Left ventricle myocardium inferior (tissue), 1 donor: ENCODE measurements at regions not wholly inside any gene's neighbourhood (a gene's known extent, or its start where the extent isn't known, plus 50 kb on each side); places are given as distances from the start of the nearest gene placed in this dataset.

Experiments
- DNase-seq: peaks from one replicate; pipeline ENCODE4 v3.0.0-alpha.2; 2020
- H3K27ac ChIP-seq: fragments of 200-600 bp; replicated peaks from 2 replicates; pipeline ENCODE4 v1.8.0; 2021
- H3K27me3 ChIP-seq: fragments of 200-600 bp; 2 replicates; pipeline ENCODE4 v1.8.0; 2021; ENCODE audit warnings: low read depth
- H3K36me3 ChIP-seq: fragments of 200-600 bp; 2 replicates; pipeline ENCODE4 v1.8.0; 2021
- H3K4me1 ChIP-seq: fragments of 200-600 bp; 2 replicates; pipeline ENCODE4 v1.8.0; 2021
- H3K4me3 ChIP-seq: fragments of 200-600 bp; 2 replicates; pipeline ENCODE4 v1.8.0; 2021; ENCODE audit warnings: mild to moderate bottlenecking, moderate library complexity
- H3K9me3 ChIP-seq: fragments of 200-600 bp; replicated peaks from 2 replicates; pipeline ENCODE4 v1.8.0; 2021
- CTCF ChIP-seq: fragments of 200-600 bp; IDR thresholded peaks from 2 replicates; pipeline ENCODE4 v1.8.0; 2021; ENCODE audit warnings: antibody characterized with exemption, mild to moderate bottlenecking, borderline replicate concordance
- intact Hi-C: fragments of 100-400 bp; cut with micrococcal nuclease; formaldehyde crosslinking; loops from one replicate; pipeline ENCODE4 v1.11.0; 2022
- donor health status: DM: no; HTN: yes; CAD: no; lungs with severe emphysema.

GRCh38 chr1:170460001-170460400, 72.0 kb upstream of the GORAB start:
- Histone ChIP-seq H3K4me1 (no peaks in the 10 kb centered on the region), H3K4me3 (no peak overlapping the region), H3K27ac (no peak overlapping the region), H3K36me3 (no peaks in the 10 kb centered on the region), H3K9me3 (peaks cover 9% of the 10 kb centered on the region), H3K27me3 (no peaks in the 10 kb centered on the region)
- TF ChIP-seq CTCF, result no peak
- no peak for DNase-seq
- intact Hi-C loops, result no loop called here

- Histone ChIP-seq H3K27me3 (no peaks in the 10 kb centered on the region), H3K36me3 (no peaks in the 10 kb centered on the region), H3K9me3 (peaks cover 6% of the 10 kb centered on the region), H3K4me3 (no peak overlapping the region), H3K4me1 (no peaks in the 10 kb centered on the region), H3K27ac (no peak overlapping the region)
- intact Hi-C loops, result no loop called here
- TF ChIP-seq CTCF, result no peak
- no peak for DNase-seq
These were observed 71.4 kb upstream of the GORAB start for GRCh38 chr1:170460414-170461155.

GRCh38 chr1:170461291-170461747, 70.6 kb upstream of the GORAB start:
- intact Hi-C loops, result no loop called here
- no peak for DNase-seq
- Histone ChIP-seq H3K4me1 (no peaks in the 10 kb centered on the region), H3K9me3 (peaks cover 6% of the 10 kb centered on the region), H3K4me3 (no peak overlapping the region), H3K36me3 (no peaks in the 10 kb centered on the region), H3K27ac (no peak overlapping the region), H3K27me3 (no peaks in the 10 kb centered on the region)
- no peak for TF ChIP-seq CTCF

DNA sequence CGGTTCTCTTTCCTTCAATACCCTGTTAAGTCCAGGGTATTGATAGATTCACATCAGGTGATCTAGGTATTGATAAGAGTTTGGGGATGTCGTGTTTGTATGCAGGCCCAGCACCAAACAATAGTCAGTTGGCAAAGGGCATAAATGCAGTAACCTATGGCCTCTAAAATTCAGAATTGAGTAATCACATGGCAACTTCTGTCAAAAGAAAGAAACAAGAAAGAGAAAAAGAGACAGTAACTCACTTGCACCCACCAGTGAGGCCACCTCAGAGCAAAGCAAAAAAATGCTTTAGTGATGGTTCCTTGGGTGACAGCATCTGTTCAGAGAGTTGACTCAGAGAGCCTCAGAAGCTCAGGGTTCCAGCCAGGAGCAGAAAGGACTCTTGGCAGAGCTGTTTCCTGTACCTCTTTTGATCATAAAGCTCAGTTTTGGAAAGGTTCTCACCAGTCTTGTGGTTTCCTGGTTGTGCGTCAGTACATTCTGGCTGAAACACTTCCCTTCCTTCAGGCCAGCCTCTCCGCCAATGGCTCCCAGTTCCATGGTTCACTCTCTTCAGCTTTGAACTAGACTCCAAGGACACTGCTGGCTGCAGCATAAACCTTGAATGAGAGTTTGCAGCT, 70.1 kb upstream of the GORAB start:
- Histone ChIP-seq H3K27ac (no peak overlapping the region), H3K4me3 (no peak overlapping the region), H3K36me3 (no peaks in the 10 kb centered on the region), H3K4me1 (no peaks in the 10 kb centered on the region), H3K27me3 (no peaks in the 10 kb centered on the region), H3K9me3 (peaks cover 6% of the 10 kb centered on the region)
- DNase-seq, result no peak
- TF ChIP-seq CTCF, result no peak
- intact Hi-C loops, result no loop called here

GRCh38 chr1:170470121-170470520, 61.8 kb upstream of the GORAB start:
- Histone ChIP-seq H3K36me3 (no peaks in the 10 kb centered on the region), H3K4me1 (no peaks in the 10 kb centered on the region), H3K4me3 (no peak overlapping the region), H3K27me3 (no peaks in the 10 kb centered on the region), H3K27ac (no peak overlapping the region), H3K9me3 (no peaks in the 10 kb centered on the region)
- DNase-seq, result no peak
- intact Hi-C loops, result no loop called here
- no peak for TF ChIP-seq CTCF
